ENCODE measurements at regions not wholly inside any gene's neighbourhood (a gene's known extent, or its start where the extent isn't known, plus 50 kb on each side); places are given as distances from the start of the nearest gene placed in this dataset.

DNA sequence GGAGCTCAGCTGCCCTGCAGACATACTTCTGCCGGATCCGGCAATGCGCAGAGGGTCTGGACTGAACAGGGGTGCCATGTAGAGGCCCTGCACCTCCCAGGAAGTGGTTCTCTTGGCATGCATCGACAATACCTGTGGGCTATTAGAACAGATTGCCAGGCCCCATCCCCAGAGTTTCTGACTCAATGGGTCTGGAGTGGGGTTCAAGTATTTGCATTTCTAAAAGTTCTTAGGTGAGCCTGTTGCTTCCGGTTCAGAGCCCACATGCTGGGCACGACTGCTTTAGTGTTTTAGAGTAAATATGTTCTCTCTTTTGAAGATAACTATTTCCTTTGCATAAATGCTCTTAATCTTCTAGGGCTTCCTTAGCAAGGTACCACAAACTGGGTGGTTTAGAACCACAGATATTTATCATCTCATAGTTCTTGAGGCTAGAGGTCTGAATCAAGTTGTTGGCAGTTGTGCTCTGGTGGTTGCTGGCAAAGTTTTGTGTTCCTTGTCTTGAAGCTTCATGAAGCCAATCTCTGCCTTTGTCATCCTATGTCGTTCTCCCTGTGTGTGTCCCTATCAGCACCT is 435.5 kb downstream of the TCERG1L start:
- TF ChIP-seq, protein P1, sequence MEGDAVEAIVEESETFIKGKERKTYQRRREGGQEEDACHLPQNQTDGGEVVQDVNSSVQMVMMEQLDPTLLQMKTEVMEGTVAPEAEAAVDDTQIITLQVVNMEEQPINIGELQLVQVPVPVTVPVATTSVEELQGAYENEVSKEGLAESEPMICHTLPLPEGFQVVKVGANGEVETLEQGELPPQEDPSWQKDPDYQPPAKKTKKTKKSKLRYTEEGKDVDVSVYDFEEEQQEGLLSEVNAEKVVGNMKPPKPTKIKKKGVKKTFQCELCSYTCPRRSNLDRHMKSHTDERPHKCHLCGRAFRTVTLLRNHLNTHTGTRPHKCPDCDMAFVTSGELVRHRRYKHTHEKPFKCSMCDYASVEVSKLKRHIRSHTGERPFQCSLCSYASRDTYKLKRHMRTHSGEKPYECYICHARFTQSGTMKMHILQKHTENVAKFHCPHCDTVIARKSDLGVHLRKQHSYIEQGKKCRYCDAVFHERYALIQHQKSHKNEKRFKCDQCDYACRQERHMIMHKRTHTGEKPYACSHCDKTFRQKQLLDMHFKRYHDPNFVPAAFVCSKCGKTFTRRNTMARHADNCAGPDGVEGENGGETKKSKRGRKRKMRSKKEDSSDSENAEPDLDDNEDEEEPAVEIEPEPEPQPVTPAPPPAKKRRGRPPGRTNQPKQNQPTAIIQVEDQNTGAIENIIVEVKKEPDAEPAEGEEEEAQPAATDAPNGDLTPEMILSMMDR (conservative IDR thresholded peaks at IDR 0.05; ENCODE audit: low read depth in 2 of 2), result no peak
- no peak for TF ChIP-seq POLR2AphosphoS5 (IDR thresholded peaks at IDR 0.05; ENCODE audit: low read depth)
- TF ChIP-seq, protein P2, sequence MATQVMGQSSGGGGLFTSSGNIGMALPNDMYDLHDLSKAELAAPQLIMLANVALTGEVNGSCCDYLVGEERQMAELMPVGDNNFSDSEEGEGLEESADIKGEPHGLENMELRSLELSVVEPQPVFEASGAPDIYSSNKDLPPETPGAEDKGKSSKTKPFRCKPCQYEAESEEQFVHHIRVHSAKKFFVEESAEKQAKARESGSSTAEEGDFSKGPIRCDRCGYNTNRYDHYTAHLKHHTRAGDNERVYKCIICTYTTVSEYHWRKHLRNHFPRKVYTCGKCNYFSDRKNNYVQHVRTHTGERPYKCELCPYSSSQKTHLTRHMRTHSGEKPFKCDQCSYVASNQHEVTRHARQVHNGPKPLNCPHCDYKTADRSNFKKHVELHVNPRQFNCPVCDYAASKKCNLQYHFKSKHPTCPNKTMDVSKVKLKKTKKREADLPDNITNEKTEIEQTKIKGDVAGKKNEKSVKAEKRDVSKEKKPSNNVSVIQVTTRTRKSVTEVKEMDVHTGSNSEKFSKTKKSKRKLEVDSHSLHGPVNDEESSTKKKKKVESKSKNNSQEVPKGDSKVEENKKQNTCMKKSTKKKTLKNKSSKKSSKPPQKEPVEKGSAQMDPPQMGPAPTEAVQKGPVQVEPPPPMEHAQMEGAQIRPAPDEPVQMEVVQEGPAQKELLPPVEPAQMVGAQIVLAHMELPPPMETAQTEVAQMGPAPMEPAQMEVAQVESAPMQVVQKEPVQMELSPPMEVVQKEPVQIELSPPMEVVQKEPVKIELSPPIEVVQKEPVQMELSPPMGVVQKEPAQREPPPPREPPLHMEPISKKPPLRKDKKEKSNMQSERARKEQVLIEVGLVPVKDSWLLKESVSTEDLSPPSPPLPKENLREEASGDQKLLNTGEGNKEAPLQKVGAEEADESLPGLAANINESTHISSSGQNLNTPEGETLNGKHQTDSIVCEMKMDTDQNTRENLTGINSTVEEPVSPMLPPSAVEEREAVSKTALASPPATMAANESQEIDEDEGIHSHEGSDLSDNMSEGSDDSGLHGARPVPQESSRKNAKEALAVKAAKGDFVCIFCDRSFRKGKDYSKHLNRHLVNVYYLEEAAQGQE (IDR thresholded peaks at IDR 0.05; ENCODE audit: unreplicated experiment), result no peak
- TF ChIP-seq, protein P3, sequence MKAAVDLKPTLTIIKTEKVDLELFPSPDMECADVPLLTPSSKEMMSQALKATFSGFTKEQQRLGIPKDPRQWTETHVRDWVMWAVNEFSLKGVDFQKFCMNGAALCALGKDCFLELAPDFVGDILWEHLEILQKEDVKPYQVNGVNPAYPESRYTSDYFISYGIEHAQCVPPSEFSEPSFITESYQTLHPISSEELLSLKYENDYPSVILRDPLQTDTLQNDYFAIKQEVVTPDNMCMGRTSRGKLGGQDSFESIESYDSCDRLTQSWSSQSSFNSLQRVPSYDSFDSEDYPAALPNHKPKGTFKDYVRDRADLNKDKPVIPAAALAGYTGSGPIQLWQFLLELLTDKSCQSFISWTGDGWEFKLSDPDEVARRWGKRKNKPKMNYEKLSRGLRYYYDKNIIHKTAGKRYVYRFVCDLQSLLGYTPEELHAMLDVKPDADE (IDR thresholded peaks at IDR 0.05), result no peak
- TF ChIP-seq EZH2 (IDR thresholded peaks at IDR 0.05; ENCODE audit: low read depth, unreplicated experiment), result no peak
- TF ChIP-seq EZH2phosphoT487 (IDR thresholded peaks at IDR 0.05; ENCODE audit: unreplicated experiment), result no peak
- TF ChIP-seq STAT1 (IDR thresholded peaks at IDR 0.05; ENCODE audit: unreplicated experiment), result no peak
- no peak for TF ChIP-seq JUNB (IDR thresholded peaks at IDR 0.05; ENCODE audit: unreplicated experiment)
- no peak for TF ChIP-seq ZNF114 (CRISPR knock-in tag; IDR thresholded peaks at IDR 0.05)
- TF ChIP-seq CREB1 (CRISPR knock-in tag; IDR thresholded peaks at IDR 0.05; ENCODE audit: low read depth), result no peak
- TF ChIP-seq ZNF331 (CRISPR knock-in tag; IDR thresholded peaks at IDR 0.05; ENCODE audit: low read depth), result no peak
- no peak for TF ChIP-seq NANOG (IDR thresholded peaks at IDR 0.05; ENCODE audit: borderline replicate concordance)
- TF ChIP-seq, protein P4, sequence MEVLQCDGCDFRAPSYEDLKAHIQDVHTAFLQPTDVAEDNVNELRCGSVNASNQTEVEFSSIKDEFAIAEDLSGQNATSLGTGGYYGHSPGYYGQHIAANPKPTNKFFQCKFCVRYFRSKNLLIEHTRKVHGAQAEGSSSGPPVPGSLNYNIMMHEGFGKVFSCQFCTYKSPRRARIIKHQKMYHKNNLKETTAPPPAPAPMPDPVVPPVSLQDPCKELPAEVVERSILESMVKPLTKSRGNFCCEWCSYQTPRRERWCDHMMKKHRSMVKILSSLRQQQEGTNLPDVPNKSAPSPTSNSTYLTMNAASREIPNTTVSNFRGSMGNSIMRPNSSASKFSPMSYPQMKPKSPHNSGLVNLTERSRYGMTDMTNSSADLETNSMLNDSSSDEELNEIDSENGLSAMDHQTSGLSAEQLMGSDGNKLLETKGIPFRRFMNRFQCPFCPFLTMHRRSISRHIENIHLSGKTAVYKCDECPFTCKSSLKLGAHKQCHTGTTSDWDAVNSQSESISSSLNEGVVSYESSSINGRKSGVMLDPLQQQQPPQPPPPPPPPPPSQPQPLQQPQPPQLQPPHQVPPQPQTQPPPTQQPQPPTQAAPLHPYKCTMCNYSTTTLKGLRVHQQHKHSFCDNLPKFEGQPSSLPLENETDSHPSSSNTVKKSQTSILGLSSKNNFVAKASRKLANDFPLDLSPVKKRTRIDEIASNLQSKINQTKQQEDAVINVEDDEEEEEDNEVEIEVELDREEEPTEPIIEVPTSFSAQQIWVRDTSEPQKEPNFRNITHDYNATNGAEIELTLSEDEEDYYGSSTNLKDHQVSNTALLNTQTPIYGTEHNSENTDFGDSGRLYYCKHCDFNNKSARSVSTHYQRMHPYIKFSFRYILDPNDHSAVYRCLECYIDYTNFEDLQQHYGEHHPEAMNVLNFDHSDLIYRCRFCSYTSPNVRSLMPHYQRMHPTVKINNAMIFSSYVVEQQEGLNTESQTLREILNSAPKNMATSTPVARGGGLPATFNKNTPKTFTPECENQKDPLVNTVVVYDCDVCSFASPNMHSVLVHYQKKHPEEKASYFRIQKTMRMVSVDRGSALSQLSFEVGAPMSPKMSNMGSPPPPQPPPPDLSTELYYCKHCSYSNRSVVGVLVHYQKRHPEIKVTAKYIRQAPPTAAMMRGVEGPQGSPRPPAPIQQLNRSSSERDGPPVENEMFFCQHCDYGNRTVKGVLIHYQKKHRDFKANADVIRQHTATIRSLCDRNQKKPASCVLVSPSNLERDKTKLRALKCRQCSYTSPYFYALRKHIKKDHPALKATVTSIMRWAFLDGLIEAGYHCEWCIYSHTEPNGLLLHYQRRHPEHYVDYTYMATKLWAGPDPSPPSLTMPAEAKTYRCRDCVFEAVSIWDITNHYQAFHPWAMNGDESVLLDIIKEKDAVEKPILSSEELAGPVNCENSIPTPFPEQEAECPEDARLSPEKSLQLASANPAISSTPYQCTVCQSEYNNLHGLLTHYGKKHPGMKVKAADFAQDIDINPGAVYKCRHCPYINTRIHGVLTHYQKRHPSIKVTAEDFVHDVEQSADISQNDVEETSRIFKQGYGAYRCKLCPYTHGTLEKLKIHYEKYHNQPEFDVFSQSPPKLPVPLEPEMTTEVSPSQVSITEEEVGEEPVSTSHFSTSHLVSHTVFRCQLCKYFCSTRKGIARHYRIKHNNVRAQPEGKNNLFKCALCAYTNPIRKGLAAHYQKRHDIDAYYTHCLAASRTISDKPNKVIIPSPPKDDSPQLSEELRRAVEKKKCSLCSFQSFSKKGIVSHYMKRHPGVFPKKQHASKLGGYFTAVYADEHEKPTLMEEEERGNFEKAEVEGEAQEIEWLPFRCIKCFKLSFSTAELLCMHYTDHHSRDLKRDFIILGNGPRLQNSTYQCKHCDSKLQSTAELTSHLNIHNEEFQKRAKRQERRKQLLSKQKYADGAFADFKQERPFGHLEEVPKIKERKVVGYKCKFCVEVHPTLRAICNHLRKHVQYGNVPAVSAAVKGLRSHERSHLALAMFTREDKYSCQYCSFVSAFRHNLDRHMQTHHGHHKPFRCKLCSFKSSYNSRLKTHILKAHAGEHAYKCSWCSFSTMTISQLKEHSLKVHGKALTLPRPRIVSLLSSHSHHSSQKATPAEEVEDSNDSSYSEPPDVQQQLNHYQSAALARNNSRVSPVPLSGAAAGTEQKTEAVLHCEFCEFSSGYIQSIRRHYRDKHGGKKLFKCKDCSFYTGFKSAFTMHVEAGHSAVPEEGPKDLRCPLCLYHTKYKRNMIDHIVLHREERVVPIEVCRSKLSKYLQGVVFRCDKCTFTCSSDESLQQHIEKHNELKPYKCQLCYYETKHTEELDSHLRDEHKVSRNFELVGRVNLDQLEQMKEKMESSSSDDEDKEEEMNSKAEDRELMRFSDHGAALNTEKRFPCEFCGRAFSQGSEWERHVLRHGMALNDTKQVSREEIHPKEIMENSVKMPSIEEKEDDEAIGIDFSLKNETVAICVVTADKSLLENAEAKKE (CRISPR knock-in tag; IDR thresholded peaks at IDR 0.05), result no peak

Measured in GM23338 (cell line).